ENCODE measurements at regions not wholly inside any gene's neighbourhood (a gene's known extent, or its start where the extent isn't known, plus 50 kb on each side); places are given as distances from the start of the nearest gene placed in this dataset.

DNA sequence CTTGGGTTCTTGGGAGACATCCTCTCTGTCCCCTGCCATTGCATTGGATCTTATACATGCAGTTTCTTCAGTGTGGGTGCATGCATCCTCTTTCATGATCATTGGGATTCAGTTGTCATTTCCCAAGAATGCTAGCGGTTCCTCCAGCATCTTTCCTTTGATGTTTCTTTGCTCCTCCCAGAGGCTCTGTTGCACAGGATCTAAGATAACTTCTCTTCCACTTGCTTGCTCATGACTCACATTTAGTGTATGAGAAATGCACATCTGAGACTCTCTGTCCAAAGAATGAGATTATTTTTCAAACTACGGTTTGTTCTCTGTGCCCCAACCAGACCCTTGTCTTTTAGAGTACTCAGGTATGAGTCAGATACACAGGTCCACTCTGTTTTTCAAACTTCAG is 197.1 kb downstream of the NDFIP2 start:
- no peaks in the 10 kb centered on the region for H3K36me3 ChIP-seq
- H3K4me3 ChIP-seq, result no peak overlapping the region
- no peak for TF ChIP-seq Cebpa-rat (IDR thresholded peaks at IDR 0.05)
- no peak overlapping the region for H3K4me2 ChIP-seq
- no peak overlapping the region for H3K27ac ChIP-seq
- H3K4me1 ChIP-seq, result no peaks in the 10 kb centered on the region
- H3K9me3 ChIP-seq (replicated peaks in 1 of 11), result no peaks in the 10 kb centered on the region; a peak in 2 of 22 replicates
- no peaks in the 10 kb centered on the region for H3K27me3 ChIP-seq
- no peak overlapping the region for H3K9ac ChIP-seq
- no peaks in the 10 kb centered on the region for H4K20me1 ChIP-seq

DNA sequence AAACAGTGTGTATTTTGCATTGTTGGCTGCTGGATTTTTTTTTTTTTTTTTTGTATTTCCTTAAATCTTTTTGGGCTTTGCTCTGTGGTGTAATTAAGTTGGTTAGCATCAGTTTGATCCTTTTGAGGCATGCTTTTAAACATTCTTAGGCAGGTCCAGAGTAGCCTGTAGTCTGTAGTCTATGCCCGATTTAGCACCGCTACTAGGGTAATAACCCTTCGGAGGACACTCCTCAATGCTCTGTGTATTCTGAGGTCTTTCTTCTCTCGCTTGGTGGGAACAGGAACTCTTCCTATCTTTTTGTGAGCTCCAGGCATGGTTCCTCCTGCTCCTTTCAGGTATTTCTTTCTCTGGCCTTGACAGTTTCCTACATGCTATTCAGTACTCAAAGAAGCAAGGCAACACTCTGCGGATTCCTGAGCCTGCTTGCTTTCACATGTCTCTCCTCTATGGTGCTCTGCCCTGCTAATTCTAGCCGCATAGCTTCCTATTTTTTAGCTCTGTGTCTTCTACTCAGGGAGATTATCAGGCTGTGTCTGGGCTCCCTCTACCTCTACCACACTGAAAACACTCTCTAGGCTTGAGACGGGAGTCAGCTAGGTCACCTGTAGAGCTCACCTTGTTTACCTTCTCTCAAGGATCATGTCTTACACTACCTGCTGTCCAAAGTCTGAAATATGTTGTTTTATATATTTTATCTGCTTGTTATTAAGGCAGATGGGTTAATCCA is 195.1 kb downstream of the NDFIP2 start:
- Histone ChIP-seq H3K4me1 (no peaks in the 10 kb centered on the region), H3K4me2 (no peak overlapping the region), H4K20me1 (no peaks in the 10 kb centered on the region), H3K9me3 (replicated peaks in 1 of 11) (no peaks in the 10 kb centered on the region), H3K27me3 (no peaks in the 10 kb centered on the region), H3K4me3 (no peak overlapping the region), H3K27ac (no peak overlapping the region), H3K36me3 (no peaks in the 10 kb centered on the region), H3K9ac (no peak overlapping the region)
- TF ChIP-seq Cebpa-rat (IDR thresholded peaks at IDR 0.05), result no peak

DNA sequence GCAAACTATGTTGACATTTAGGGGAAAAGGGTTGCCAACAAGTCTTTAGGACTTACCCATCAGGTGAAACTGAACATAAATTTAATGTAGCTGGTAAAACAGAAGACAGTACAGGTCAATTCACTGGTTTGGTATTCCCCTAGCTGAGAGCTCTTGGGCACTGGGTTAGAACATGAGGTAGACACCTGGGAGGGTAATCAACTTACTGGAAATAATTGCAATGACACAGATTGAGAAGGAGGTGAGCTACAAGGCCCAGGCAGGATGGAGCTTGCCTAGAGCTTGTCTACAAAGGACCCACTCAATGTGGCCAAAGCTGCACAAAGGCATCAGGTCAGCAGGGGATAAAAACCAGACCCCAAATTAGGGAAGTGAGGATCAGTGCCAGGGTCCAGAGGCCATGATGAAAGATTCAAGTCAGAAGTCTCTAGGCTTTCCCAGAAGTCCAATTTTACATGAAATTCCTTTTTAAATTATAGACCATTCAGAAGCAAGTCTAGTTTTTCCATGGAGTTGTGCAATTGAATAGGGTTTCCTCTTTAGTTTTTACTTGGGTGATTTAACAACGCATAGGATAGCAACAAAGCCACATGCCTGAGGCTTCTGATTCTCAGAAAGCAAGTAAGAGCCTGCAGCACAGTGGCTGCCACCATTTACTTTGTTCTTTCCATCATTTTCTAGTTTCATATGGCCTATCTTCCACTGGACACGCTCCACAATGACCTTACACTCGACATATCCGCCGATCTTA is 194.0 kb downstream of the NDFIP2 start:
- H3K36me3 ChIP-seq, result no peaks in the 10 kb centered on the region
- H4K20me1 ChIP-seq, result no peaks in the 10 kb centered on the region
- H3K9me3 ChIP-seq (replicated peaks in 1 of 11), result no peaks in the 10 kb centered on the region
- no peak overlapping the region for H3K9ac ChIP-seq
- no peak overlapping the region for H3K4me3 ChIP-seq
- H3K4me2 ChIP-seq, result no peak overlapping the region
- H3K27me3 ChIP-seq, result no peaks in the 10 kb centered on the region
- H3K27ac ChIP-seq, result no peak overlapping the region
- no peak for TF ChIP-seq Cebpa-rat (IDR thresholded peaks at IDR 0.05)
- H3K4me1 ChIP-seq, result no peaks in the 10 kb centered on the region

DNA sequence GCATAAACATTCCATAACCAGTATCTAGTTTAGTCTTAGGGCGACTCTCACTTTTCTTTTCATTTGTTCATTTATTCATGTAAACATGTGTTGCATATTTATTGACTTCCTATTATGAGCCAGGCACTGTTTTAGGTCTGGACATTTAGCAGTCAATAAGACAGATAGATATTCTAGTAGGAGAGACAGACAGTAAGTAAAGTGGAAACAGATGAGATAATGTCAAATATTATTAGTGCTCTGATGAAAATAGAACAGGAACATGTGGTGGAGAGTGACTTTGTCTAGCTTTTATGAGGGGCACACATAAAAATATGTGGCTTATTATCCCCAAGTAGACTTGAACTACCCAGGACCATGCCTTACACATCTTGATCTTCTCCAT is 193.0 kb downstream of the NDFIP2 start:
- Histone ChIP-seq H3K27ac (no peak overlapping the region), H3K9me3 (replicated peaks in 1 of 11) (no peaks in the 10 kb centered on the region), H3K4me2 (no peak overlapping the region)

DNA sequence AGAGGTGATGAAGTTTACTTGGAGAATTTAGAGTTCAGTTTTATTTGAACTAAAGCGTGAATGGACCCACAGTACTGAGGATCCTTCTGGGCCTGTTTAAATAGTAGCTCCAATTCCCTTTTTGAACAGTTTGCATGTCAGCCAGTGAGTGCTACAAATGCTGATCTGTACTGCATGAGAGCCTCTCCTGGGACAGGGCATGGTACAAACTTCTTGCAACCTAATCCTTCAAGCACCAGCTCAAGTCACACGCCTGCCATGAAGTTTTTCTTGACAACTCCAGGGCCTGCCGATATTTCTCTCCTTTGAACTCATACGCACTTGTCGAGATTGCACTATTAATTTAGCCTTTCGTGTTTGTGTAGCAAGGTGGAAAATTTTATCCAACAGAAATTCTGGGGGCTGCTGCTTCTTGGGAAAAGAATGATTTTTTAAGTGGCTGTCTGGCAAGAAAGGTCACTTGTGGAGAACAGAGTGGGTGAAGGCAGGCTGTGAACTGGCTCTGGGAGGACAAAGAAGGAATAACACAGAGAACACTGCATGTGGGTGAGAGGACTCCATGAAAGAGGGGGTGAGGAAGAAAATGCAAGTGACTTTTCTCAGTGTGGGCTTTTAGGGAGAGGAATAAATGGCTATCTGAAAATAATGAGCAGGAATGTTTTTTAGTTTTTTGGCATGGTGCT is 192.5 kb downstream of the NDFIP2 start:
- Histone ChIP-seq H3K9me3 (replicated peaks in 1 of 11) (no peaks in the 10 kb centered on the region), H3K4me2 (no peak overlapping the region), H3K36me3 (no peaks in the 10 kb centered on the region), H3K27ac (no peak overlapping the region), H3K9ac (no peak overlapping the region), H3K4me3 (no peak overlapping the region), H4K20me1 (no peaks in the 10 kb centered on the region), H3K27me3 (no peaks in the 10 kb centered on the region), H3K4me1 (no peaks in the 10 kb centered on the region)
- no peak for TF ChIP-seq Cebpa-rat (IDR thresholded peaks at IDR 0.05)

More for the DNA sequence above, 193.0 kb downstream of the NDFIP2 start:
- Histone ChIP-seq H3K27me3 (no peaks in the 10 kb centered on the region), H3K9ac (no peak overlapping the region), H4K20me1 (no peaks in the 10 kb centered on the region), H3K36me3 (no peaks in the 10 kb centered on the region), H3K4me1 (no peaks in the 10 kb centered on the region), H3K4me3 (no peak overlapping the region)
- no peak for TF ChIP-seq Cebpa-rat (IDR thresholded peaks at IDR 0.05)

DNA sequence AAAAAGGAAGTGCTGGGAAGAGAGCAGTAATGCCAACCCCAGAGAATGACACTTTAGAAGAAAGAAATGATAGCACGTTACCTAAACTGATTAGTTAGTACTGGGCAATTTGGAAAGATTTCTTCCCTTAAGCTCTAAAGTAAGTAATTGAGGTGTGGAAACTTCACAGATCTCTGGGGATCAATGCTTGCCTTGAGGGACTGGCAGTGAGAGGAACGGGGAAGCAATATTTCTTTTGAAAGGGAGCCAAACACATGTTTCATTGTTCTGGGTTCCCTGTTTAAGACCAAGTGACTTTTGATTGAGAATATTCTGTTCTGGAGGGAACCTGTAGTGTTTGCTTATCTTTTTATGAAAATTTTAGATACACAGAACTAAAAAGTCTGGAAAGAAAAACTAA is 190.5 kb downstream of the NDFIP2 start:
- H3K27me3 ChIP-seq, result no peaks in the 10 kb centered on the region
- no peaks in the 10 kb centered on the region for H3K36me3 ChIP-seq
- H3K9me3 ChIP-seq (replicated peaks in 1 of 11), result no peaks in the 10 kb centered on the region
- H3K4me2 ChIP-seq, result 0 out of 22 replicates have a peak overlapping the region, but pooled peaks of 1 of the 11 experiments have one; percentile 20
- H3K4me1 ChIP-seq, result no peaks in the 10 kb centered on the region
- no peak overlapping the region for H3K27ac ChIP-seq
- no peak overlapping the region for H3K9ac ChIP-seq
- H3K4me3 ChIP-seq, result no peak overlapping the region
- no peak for TF ChIP-seq Cebpa-rat (IDR thresholded peaks at IDR 0.05)
- no peaks in the 10 kb centered on the region for H4K20me1 ChIP-seq

DNA sequence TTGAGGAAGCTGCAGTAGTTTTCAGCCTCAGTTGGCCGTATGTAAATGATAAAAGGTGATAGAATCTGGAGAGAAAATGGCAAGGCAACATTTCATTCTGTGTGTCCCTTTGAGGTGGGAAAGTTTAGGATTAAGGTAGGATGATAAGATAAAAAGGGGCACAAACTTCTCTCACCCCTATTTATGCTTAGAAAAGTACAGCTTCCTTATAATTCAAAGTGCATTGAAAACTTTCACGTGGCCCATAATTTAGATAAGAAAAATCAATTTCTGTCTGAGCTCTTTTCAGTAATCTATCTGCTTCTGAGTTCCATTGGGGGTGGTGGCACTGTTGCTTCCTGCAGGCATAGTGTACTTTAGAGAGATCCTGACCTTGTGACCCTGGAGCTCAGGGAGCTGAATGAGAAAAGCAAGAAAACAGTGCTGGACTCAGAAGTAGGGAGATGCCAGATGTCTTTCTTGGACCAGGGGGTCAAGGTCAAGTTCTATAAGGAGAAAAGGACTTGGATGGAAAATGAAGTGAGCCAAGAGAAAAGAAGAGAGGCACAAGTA is 187.3 kb downstream of the NDFIP2 start:
- no peaks in the 10 kb centered on the region for H3K36me3 ChIP-seq
- peaks cover 0 to 6% (median 0%) of the 10 kb centered on the region in 10 experiments; a peak in 4 of 20 replicates for H3K4me1 ChIP-seq
- H3K4me3 ChIP-seq, result no peak overlapping the region
- no peak overlapping the region for H3K27ac ChIP-seq
- no peaks in the 10 kb centered on the region for H3K27me3 ChIP-seq
- no peak overlapping the region for H3K4me2 ChIP-seq
- TF ChIP-seq Cebpa-rat (IDR thresholded peaks at IDR 0.05), result no peak
- H3K9me3 ChIP-seq (replicated peaks in 1 of 11), result no peaks in the 10 kb centered on the region
- no peaks in the 10 kb centered on the region for H4K20me1 ChIP-seq
- H3K9ac ChIP-seq, result no peak overlapping the region

DNA sequence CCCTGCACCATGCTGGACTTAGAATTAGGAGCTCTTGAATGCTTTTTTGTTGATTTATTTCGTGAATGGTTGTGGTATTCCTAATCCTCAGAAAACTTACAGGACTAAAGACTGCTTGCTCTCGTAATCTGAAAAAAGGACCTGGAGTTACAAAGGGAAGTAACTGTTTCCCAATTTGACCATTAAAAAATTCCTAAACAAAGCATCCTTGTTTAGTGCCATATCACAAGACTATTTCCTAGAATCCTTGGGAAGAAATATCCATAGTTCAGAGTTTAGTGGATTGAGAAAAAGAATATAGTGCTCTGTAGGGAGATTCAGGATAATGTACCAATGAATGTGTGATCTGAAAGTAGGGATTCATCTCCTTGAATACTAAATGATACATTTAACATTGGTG is 186.8 kb downstream of the NDFIP2 start:
- H3K4me1 ChIP-seq, result peaks cover 0 to 12% (median 0%) of the 10 kb centered on the region in 10 experiments; a peak in 4 of 20 replicates
- no peak overlapping the region for H3K9ac ChIP-seq
- no peak overlapping the region for H3K27ac ChIP-seq
- H3K9me3 ChIP-seq (replicated peaks in 1 of 11), result no peaks in the 10 kb centered on the region
- H3K36me3 ChIP-seq, result no peaks in the 10 kb centered on the region
- H3K4me3 ChIP-seq, result no peak overlapping the region
- H3K27me3 ChIP-seq, result no peaks in the 10 kb centered on the region
- no peak for TF ChIP-seq Cebpa-rat (IDR thresholded peaks at IDR 0.05)
- H4K20me1 ChIP-seq, result no peaks in the 10 kb centered on the region
- H3K4me2 ChIP-seq, result no peak overlapping the region

DNA sequence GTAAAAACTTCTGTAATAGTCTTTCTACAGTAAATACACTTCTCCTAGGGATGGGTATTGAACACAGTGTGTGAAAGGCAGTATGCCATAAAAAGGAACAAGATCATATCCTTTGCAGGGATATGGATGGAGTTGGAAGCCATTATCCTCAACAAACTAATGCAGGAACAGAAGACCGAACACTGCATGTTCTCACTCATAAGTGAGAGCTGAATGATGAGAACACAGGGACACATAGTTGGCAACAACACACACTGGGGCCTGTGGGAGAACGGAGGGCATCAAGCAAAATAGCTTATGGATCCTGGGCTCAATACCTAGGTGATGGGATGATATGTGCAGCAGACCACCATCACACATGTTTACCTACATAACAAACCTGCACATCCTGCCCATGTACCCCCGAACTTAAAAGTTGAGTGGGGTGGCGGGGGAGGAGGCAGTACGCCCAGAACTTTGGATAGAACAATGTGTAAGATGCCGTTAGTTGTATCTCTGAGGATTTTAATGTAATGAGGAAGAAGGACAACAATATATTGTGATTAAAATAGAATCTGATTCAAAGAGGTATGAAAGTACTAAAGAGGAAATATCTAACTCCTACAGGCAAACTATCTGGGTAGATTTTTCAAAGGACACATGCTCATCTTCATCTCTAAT is 183.2 kb downstream of the NDFIP2 start:
- H3K27ac ChIP-seq, result no peak overlapping the region
- H4K20me1 ChIP-seq, result no peaks in the 10 kb centered on the region
- no peaks in the 10 kb centered on the region for H3K9me3 ChIP-seq (replicated peaks in 1 of 11)
- H3K4me3 ChIP-seq, result no peak overlapping the region
- no peak overlapping the region for H3K9ac ChIP-seq
- H3K36me3 ChIP-seq, result no peaks in the 10 kb centered on the region
- no peaks in the 10 kb centered on the region for H3K27me3 ChIP-seq
- H3K4me2 ChIP-seq, result no peak overlapping the region
- TF ChIP-seq Cebpa-rat (IDR thresholded peaks at IDR 0.05), result no peak
- H3K4me1 ChIP-seq, result peaks cover 0 to 12% (median 0%) of the 10 kb centered on the region in 10 experiments; a peak in 4 of 20 replicates

Data from BLaER1 treated with 17β-estradiol and CSF1 and Interleukin-3, amounts not matched to agents 10 nM and 100 nM (cell line).